Retinal pigment epithelial cell (primary cell): ENCODE measurements at regions not wholly inside any gene's neighbourhood (a gene's known extent, or its start where the extent isn't known, plus 50 kb on each side); places are given as distances from the start of the nearest gene placed in this dataset.

ENCODE experiments used
- DNase-seq: peaks from one replicate; pipeline ENCODE4 v3.0.0-alpha.2; 2010; ENCODE audit warnings: low read depth
- H3K4me3 ChIP-seq: 2 replicates; pipeline ENCODE4 v1.5.1; 2011; ENCODE audit warnings: mild to moderate bottlenecking, low read length, control low read depth, moderate library complexity
- CTCF ChIP-seq: conservative IDR thresholded peaks from 2 replicates; pipeline ENCODE4 v1.5.1; 2011; ENCODE audit warnings: low read depth, low read length, control low read depth, inconsistent platforms

DNA sequence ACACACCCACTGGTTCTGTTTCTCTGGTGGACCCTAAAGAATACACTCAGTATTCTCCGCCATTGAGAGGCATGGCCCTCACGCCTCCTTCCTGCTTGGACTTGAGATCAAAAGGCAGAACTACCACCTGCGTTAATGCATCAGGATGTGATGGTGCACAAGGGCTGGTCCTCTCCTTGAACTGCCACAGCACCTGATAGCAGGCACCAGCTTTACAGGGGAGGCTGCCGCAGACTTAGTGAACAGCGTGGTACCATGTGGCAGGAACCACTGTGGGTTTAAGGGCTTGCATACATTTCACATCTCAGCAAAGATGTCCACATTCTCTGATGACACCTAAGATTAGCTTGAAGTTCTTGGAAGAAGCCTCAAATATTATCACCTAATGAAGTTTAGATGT, 208.7 kb downstream of the GADD45G start:
- TF ChIP-seq CTCF = no peak
- no peak for DNase-seq
- H3K4me3 ChIP-seq = no peak overlapping the region

DNA sequence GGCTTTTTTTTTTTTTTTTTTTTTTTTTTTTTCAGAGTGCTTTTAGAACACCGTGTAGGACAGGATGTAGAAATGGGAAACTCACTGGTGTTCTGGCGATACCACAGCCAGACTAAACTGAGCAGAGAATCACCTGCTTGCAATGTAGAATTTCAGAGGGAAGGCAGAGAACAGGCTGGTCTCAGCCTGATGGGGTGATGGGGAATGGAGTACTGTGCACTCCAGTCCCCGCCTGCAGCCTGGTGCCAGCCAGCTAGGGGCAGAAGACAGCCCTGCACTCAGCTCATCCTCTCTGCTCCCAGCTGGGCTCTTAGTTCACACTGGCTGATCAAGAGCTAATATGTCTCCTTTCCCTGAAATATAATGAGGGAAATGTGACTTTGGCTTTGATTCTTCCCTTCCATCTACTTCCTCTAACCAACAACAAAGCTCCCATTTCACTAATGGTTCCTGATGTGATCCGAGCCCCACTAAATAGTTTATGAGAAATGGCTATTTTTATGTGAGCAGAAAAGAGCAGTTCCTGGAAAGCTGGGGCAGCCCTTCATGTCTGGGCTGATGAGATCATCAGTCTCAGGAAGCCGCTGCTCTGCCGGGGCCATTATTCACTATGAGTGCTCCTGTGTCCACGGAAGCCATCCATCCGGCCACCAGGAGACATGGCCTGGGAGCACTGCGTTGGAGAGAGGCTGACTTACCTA, 209.7 kb downstream of the GADD45G start:
- TF ChIP-seq CTCF = no peak
- H3K4me3 ChIP-seq = no peak overlapping the region
- no peak for DNase-seq

- no peak overlapping the region for H3K4me3 ChIP-seq
- DNase-seq = no peak
- no peak for TF ChIP-seq CTCF
Measured at GRCh38 chr9:89815061-89815902, 210.5 kb downstream of the GADD45G start.

DNA sequence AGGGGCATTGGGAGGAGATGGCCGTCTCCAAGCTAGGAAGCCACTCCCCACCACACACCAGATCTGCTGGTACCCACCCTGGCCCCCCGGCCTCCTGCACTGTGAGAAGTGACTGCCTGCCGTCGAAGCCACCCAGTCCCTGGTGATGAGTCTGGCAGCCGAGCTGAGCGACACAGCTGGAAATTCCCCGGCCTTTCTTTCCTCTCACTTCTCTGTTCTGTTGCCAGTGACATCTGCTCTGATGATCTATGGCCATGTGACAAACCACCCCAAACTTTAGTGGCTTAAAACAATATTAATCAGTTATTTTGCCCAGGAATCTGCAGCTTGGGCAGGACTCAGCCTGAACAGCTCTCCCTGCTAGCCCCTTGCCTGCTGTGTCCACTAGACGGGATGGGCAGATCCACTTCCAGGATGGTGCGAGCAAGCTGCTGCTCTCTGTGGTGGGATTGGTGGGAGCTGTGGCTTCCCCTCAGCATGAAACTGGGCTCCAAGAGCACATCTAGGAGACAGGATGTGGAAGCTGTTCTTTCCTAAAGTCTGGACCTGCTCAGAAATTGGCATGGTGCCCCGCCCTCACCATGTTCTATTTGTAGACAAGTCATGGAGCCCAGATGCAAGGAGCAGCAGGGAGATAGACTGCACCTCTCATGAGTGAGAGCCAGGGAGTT, 211.2 kb downstream of the GADD45G start:
- TF ChIP-seq CTCF = no peak
- H3K4me3 ChIP-seq = no peak overlapping the region
- DNase-seq = no peak

- no peak for DNase-seq
- no peak for TF ChIP-seq CTCF
- H3K4me3 ChIP-seq = no peak overlapping the region
Measured at GRCh38 chr9:89817151-89817950, 212.5 kb downstream of the GADD45G start.

GRCh38 chr9:89820337-89820736, 215.5 kb downstream of the GADD45G start:
- no peak for TF ChIP-seq CTCF
- DNase-seq = no peak
- no peak overlapping the region for H3K4me3 ChIP-seq
